ENCODE measurements at regions not wholly inside any gene's neighbourhood (a gene's known extent, or its start where the extent isn't known, plus 50 kb on each side); places are given as distances from the start of the nearest gene placed in this dataset.

GRCh38 chr15:95279277-95280019, 1048.1 kb downstream of the MCTP2 start:
- no peaks in the 10 kb centered on the region for H3K36me3 ChIP-seq (replicated peaks in 1 of 2; ENCODE audit: control insufficient read depth in 1 of 2, insufficient read depth in 2 of 2, low read length in 1 of 2)
- ChIA-PET POLR2A (no interaction called here), CTCF (interaction anchor here (0.6 to 1.3 kb wide), 3 partner anchors 10 to 13 kb away, joined by 3 to 4 read pairs (median 4); no protein-coding TSS in a partner anchor)
- H3K9me3 ChIP-seq: no peaks in the 10 kb centered on the region; the same call in 1 of the 2 replicates
- TF ChIP-seq TCF12 (IDR thresholded peaks at IDR 0.05) (no peak), TEAD4 (IDR thresholded peaks at IDR 0.05; ENCODE audit: borderline replicate concordance, insufficient read depth) (no peak), GABPA (IDR thresholded peaks at IDR 0.05; ENCODE audit: low read depth) (no peak), EP300 (IDR thresholded peaks at IDR 0.05; ENCODE audit: borderline replicate concordance in 1 of 2, low read depth in 1 of 2, low read length in 1 of 2) (no peak), RFX5 (IDR thresholded peaks at IDR 0.05; ENCODE audit: low read length) (no peak), NRF1 (IDR thresholded peaks at IDR 0.05; ENCODE audit: low read depth, low read length) (no peak), USF2 (IDR thresholded peaks at IDR 0.05; ENCODE audit: borderline replicate concordance, low read depth, low read length) (no peak), FOSL2 (IDR thresholded peaks at IDR 0.05; ENCODE audit: borderline replicate concordance, low read depth) (no peak), ZBTB33 (IDR thresholded peaks at IDR 0.05; ENCODE audit: borderline replicate concordance, low read depth) (no peak), JUND (IDR thresholded peaks at IDR 0.05) (no peak), IRF3 (IDR thresholded peaks at IDR 0.05; ENCODE audit: low read depth, low read length) (no peak), RXRA (IDR thresholded peaks at IDR 0.05; ENCODE audit: borderline replicate concordance, low read depth) (no peak), MAX (IDR thresholded peaks at IDR 0.05; ENCODE audit: low read depth) (no peak), TAF1 (IDR thresholded peaks at IDR 0.05; ENCODE audit: borderline replicate concordance, low read depth, low read length) (no peak)
- no peaks in the 10 kb centered on the region for H3K79me2 ChIP-seq (ENCODE audit: insufficient read depth)
- WGBS (ENCODE audit: low lambda C conversion rate): 13% methylated on average over 8 of the region's 8 CpGs
- H3F3A ChIP-seq (replicated peaks; ENCODE audit: insufficient read depth): no peaks in the 10 kb centered on the region
- H3K4me2 ChIP-seq: no peak overlapping the region
- no peaks in the 10 kb centered on the region for H3K4me1 ChIP-seq (ENCODE audit: control insufficient read depth in 1 of 2, insufficient read depth in 2 of 2, low read depth in 1 of 2, low read length in 1 of 2)
- no peaks in the 10 kb centered on the region for H3K9me2 ChIP-seq
- no peaks in the 10 kb centered on the region for H4K20me1 ChIP-seq (ENCODE audit: insufficient read depth)
- no peak overlapping the region for H2AFZ ChIP-seq (ENCODE audit: low read depth)
- no peak for DNase-seq
- no peak overlapping the region for H3K4me3 ChIP-seq (ENCODE audit: low read depth in 2 of 2, low read length in 1 of 2)
- no peak overlapping the region for H3K9ac ChIP-seq
- H3K27me3 ChIP-seq (ENCODE audit: insufficient read depth): no peaks in the 10 kb centered on the region
- no peak overlapping the region for H3K27ac ChIP-seq (ENCODE audit: low read depth in 2 of 2, low read length in 1 of 2)
